IgD-negative memory B cell (primary cell): ENCODE measurements at regions not wholly inside any gene's neighbourhood (a gene's known extent, or its start where the extent isn't known, plus 50 kb on each side); places are given as distances from the start of the nearest gene placed in this dataset.
"Not testable (repeated sequence)": the region's sequence is repeated elsewhere in the genome, so short reads cannot be mapped to it uniquely, and the experiment has no call there.

Source experiments
- H3K27ac Mint-ChIP-seq, 3 donors: one replicate each; pipeline ENCODE4 v1.8.0; 2020 to 2022; ENCODE audit warnings: mild to moderate bottlenecking in 3 of 3, mixed read lengths in 3 of 3, moderate library complexity in 1 of 3
- H3K27me3 Mint-ChIP-seq: one replicate; pipeline ENCODE4 v1.8.0; 2021; ENCODE audit warnings: mixed read lengths
- H3K36me3 Mint-ChIP-seq: one replicate; pipeline ENCODE4 v1.8.0; 2020; ENCODE audit warnings: mild to moderate bottlenecking, mixed read lengths
- H3K4me1 Mint-ChIP-seq, 3 donors: one replicate each; pipeline ENCODE4 v1.8.0; 2020 to 2022; ENCODE audit warnings: mixed read lengths in 3 of 3, mild to moderate bottlenecking in 1 of 3
- H3K4me3 Mint-ChIP-seq, 4 donors: one replicate each; pipeline ENCODE4 v1.8.0; 2020 to 2022; ENCODE audit warnings: mild to moderate bottlenecking in 4 of 4, mixed read lengths in 4 of 4, moderate library complexity in 3 of 4
- H3K9me3 Mint-ChIP-seq, 3 donors: one replicate each; pipeline ENCODE4 v1.8.0; 2020 to 2021; ENCODE audit warnings: mixed read lengths in 3 of 3, mild to moderate bottlenecking in 1 of 3

GRCh38 chrX:8042304-8042703 lies 115.1 kb upstream of the PNPLA4 start:
- Mint-ChIP-seq H3K4me1 (peaks cover 6 to 13% (median 11%) of the 10 kb centered on the region in 3 donors), H3K27me3 (no peaks in the 10 kb centered on the region), H3K27ac (no peak overlapping the region), H3K36me3 (no peaks in the 10 kb centered on the region), H3K9me3 (peaks cover 0 to 4% (median 0%) of the 10 kb centered on the region in 3 donors), H3K4me3 (peak overlapping the region in 1 of 4 donors; percentile 43)

DNA sequence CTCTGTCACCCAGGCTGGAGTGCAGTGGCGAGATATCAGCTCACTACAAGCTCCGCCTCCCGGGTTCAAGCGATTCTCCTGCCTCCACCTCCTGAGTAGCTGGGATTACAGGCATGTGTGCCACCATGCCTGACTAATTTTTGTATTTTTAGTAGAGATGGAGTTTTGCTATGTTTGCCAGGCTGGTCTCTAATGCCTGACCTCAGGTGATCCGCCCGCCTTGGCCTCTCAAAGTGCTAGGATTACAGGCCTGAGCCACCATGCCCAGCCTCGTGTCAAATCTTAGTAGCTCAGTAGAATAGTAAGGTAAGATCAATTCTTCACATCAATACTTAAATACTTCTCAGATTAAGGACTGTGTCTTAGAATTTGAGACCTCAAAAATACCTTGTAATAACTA lies 112.5 kb upstream of the PNPLA4 start:
- not testable (repeated sequence) for H3K4me3 Mint-ChIP-seq, H3K36me3 Mint-ChIP-seq, H3K27ac Mint-ChIP-seq, H3K9me3 Mint-ChIP-seq, H3K27me3 Mint-ChIP-seq
- H3K4me1 Mint-ChIP-seq = peaks cover 9 to 18% (median 14%) of the 10 kb centered on the region in 3 donors

DNA sequence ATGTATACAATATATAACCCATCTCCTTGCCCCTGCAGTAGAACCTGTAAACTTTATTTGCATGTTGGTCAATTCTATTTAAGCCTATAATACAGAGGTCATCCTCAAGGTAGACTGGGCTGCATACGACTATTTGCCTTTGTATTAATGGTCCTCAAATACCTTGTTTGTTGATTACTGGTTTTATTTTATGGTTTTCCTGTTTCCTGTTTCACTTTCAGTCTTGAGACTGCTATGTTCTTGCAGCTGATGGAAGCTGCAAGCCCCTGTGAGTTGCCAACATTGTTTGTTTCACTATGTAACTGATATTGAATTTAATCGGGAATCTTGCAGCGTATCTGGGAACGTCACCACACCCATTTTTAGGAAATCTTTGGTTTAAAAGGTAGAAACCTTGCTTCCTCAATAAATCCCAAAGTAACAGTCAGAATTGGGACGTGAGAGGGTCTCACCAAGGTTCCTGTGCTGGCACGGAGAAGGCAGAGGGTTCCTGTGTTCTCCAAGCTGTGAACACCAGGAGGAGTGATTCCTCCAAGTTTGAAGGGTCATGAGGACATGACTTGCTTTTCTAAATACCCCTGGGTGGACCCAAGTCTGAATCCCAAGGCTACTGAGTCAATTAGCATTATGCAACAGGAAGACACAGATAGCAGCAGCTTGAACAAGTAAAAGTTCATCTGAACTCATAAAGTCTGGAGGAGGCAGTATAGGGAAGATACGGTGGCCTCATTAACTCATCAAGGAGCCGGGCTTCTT lies 110.6 kb upstream of the PNPLA4 start:
- Mint-ChIP-seq H3K27me3 (no peaks in the 10 kb centered on the region), H3K27ac (no peak overlapping the region)

GRCh38 chrX:8036914-8037313 lies 109.7 kb upstream of the PNPLA4 start:
- no peaks in the 10 kb centered on the region for H3K27me3 Mint-ChIP-seq
- no peaks in the 10 kb centered on the region for H3K9me3 Mint-ChIP-seq
- H3K4me1 Mint-ChIP-seq = peaks cover 9 to 18% (median 16%) of the 10 kb centered on the region in 3 donors
- H3K4me3 Mint-ChIP-seq = peak overlapping the region in 1 of 4 donors; percentile 67
- no peak overlapping the region for H3K27ac Mint-ChIP-seq
- no peaks in the 10 kb centered on the region for H3K36me3 Mint-ChIP-seq

More for the DNA sequence above, 110.6 kb upstream of the PNPLA4 start:
- Mint-ChIP-seq H3K36me3 (no peaks in the 10 kb centered on the region), H3K4me3 (peak overlapping the region in 3 of 4 donors; percentile 2 to 67 (median 13)), H3K9me3 (no peaks in the 10 kb centered on the region), H3K4me1 (peaks cover 9 to 18% (median 16%) of the 10 kb centered on the region in 3 donors)

- no peak overlapping the region for H3K4me3 Mint-ChIP-seq
- no peaks in the 10 kb centered on the region for H3K36me3 Mint-ChIP-seq
- peak overlapping the region in 1 of 3 donors; percentile 4 for H3K27ac Mint-ChIP-seq
- peaks cover 9 to 16% (median 14%) of the 10 kb centered on the region in 3 donors for H3K4me1 Mint-ChIP-seq
- H3K27me3 Mint-ChIP-seq = no peaks in the 10 kb centered on the region
- H3K9me3 Mint-ChIP-seq = peaks cover 0 to 2% (median 0%) of the 10 kb centered on the region in 3 donors
Measured at GRCh38 chrX:8034058-8034457, 106.8 kb upstream of the PNPLA4 start.

GRCh38 chrX:8033175-8033574 lies 106.0 kb upstream of the PNPLA4 start:
- H3K27me3 Mint-ChIP-seq = no peaks in the 10 kb centered on the region
- H3K36me3 Mint-ChIP-seq = no peaks in the 10 kb centered on the region
- no peak overlapping the region for H3K4me3 Mint-ChIP-seq
- H3K9me3 Mint-ChIP-seq = peaks cover 0 to 2% (median 0%) of the 10 kb centered on the region in 3 donors
- peaks cover 9 to 14% (median 12%) of the 10 kb centered on the region in 3 donors for H3K4me1 Mint-ChIP-seq
- H3K27ac Mint-ChIP-seq = peak overlapping the region in 1 of 3 donors; percentile 40

- Mint-ChIP-seq H3K4me3 (no peak overlapping the region), H3K4me1 (peaks cover 0 to 2% (median 0%) of the 10 kb centered on the region in 3 donors), H3K27ac (no peak overlapping the region), H3K27me3 (no peaks in the 10 kb centered on the region), H3K9me3 (peaks cover 0 to 5% (median 0%) of the 10 kb centered on the region in 3 donors), H3K36me3 (no peaks in the 10 kb centered on the region)
Measured at GRCh38 chrX:8030361-8030760, 103.1 kb upstream of the PNPLA4 start.

DNA sequence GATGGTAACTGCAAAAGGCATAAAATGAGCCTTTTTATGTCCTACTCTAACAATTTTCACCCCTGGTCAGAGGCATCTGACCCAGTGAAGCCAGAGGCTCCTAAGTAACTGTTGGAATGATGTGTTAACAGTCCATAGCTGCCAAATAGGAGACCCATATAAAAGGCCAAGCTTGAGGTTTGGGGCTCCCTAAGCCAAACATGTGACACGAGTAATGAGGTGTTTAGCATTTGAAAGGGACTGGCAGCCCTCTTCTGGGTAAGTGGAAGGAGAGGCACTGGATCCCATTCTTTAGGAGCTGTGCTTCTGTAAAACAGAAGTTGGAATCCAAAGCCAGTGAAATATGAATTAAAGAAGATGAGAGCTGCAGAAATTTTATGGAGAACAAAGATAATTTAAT lies 100.6 kb upstream of the PNPLA4 start:
- H3K9me3 Mint-ChIP-seq = peaks cover 0 to 8% (median 0%) of the 10 kb centered on the region in 3 donors
- no peaks in the 10 kb centered on the region for H3K36me3 Mint-ChIP-seq
- no peak overlapping the region for H3K4me3 Mint-ChIP-seq
- H3K27me3 Mint-ChIP-seq = no peaks in the 10 kb centered on the region
- H3K27ac Mint-ChIP-seq = no peak overlapping the region
- H3K4me1 Mint-ChIP-seq = no peaks in the 10 kb centered on the region

DNA sequence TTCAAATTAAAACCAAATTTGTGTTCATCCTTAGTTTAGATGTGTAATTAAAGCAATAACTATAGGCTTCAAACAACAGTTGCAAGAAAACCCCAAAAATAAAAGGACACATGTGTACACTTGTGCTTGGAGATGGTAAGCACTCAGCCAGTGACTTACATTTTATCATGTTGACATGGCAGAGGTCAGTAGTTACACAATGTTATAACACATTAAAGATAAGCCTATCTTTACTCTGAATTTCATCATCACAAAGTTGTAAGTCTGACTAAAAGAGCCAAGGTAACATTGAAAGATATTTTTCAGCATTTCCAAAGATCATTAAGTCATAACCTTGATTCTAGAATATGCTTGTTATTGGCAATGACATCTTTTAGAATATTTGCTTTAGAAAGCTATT lies 98.5 kb upstream of the PNPLA4 start:
- H3K9me3 Mint-ChIP-seq = peaks cover 0 to 7% (median 0%) of the 10 kb centered on the region in 3 donors
- no peaks in the 10 kb centered on the region for H3K27me3 Mint-ChIP-seq
- no peak overlapping the region for H3K27ac Mint-ChIP-seq
- no peak overlapping the region for H3K4me3 Mint-ChIP-seq
- no peaks in the 10 kb centered on the region for H3K36me3 Mint-ChIP-seq
- H3K4me1 Mint-ChIP-seq = no peaks in the 10 kb centered on the region

GRCh38 chrX:8018934-8019333 lies 91.7 kb upstream of the PNPLA4 start:
- peaks cover 0 to 4% (median 0%) of the 10 kb centered on the region in 3 donors for H3K9me3 Mint-ChIP-seq
- no peaks in the 10 kb centered on the region for H3K4me1 Mint-ChIP-seq
- H3K36me3 Mint-ChIP-seq = no peaks in the 10 kb centered on the region
- no peaks in the 10 kb centered on the region for H3K27me3 Mint-ChIP-seq
- H3K4me3 Mint-ChIP-seq = no peak overlapping the region
- H3K27ac Mint-ChIP-seq = no peak overlapping the region

DNA sequence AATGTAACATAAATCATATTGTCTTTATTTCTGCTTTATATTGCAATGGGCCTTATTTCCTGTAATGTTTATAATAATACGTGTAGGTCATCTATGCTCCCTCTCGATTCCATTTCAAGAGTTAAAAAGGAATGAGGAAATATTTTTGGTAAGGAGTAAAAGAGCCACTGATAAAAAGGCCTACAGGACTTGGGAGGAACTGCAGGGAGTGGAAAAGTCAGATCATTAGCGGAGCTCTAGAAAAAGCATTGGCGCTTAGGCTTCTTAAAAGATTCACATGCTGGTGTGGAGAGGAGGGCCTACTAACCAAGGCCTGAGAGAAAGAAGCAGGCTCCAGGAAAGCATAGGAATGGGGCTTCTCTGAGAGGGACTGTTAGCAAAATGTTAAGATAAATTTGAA lies 82.9 kb upstream of the PNPLA4 start:
- H3K36me3 Mint-ChIP-seq = no peaks in the 10 kb centered on the region
- H3K4me1 Mint-ChIP-seq = no peaks in the 10 kb centered on the region
- H3K4me3 Mint-ChIP-seq = no peak overlapping the region
- H3K9me3 Mint-ChIP-seq = peaks cover 0 to 2% (median 0%) of the 10 kb centered on the region in 3 donors
- no peak overlapping the region for H3K27ac Mint-ChIP-seq
- peaks cover 1% of the 10 kb centered on the region for H3K27me3 Mint-ChIP-seq

GRCh38 chrX:8005678-8006347 lies 78.6 kb upstream of the PNPLA4 start:
- H3K27ac Mint-ChIP-seq = no peak overlapping the region
- no peaks in the 10 kb centered on the region for H3K4me1 Mint-ChIP-seq
- H3K36me3 Mint-ChIP-seq = no peaks in the 10 kb centered on the region
- peaks cover 1% of the 10 kb centered on the region for H3K27me3 Mint-ChIP-seq
- H3K9me3 Mint-ChIP-seq = peaks cover 0 to 2% (median 0%) of the 10 kb centered on the region in 3 donors
- no peak overlapping the region for H3K4me3 Mint-ChIP-seq

GRCh38 chrX:8003147-8003883 lies 76.1 kb upstream of the PNPLA4 start:
- Mint-ChIP-seq H3K27me3 (peaks cover 1% of the 10 kb centered on the region), H3K36me3 (no peaks in the 10 kb centered on the region)

DNA sequence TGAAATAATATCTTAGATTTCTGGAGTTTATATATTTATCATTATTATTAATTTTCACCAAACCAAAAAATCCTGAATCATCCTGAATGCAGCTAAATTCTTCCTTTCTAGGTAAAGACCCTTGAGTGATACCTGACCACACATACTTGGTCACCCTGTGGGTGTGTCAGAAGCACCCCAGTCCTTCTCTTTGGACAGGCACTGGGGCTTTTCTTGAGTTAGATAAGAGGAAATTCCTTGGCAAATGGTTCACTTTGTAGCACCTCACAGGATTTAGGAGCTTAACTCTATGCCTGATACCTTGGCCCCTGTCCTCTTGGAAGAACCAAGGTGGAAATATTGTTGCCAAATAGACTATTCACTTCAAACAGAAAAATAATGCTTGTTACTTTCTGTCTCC lies 69.6 kb upstream of the PNPLA4 start:
- H3K36me3 Mint-ChIP-seq = no peaks in the 10 kb centered on the region
- no peaks in the 10 kb centered on the region for H3K27me3 Mint-ChIP-seq
- H3K4me3 Mint-ChIP-seq = no peak overlapping the region
- H3K9me3 Mint-ChIP-seq = peaks cover 0 to 3% (median 0%) of the 10 kb centered on the region in 3 donors
- H3K27ac Mint-ChIP-seq = no peak overlapping the region
- no peaks in the 10 kb centered on the region for H3K4me1 Mint-ChIP-seq

More at GRCh38 chrX:8003147-8003883, 76.1 kb upstream of the PNPLA4 start:
- no peak overlapping the region for H3K27ac Mint-ChIP-seq
- H3K9me3 Mint-ChIP-seq = peaks cover 0 to 3% (median 0%) of the 10 kb centered on the region in 3 donors
- H3K4me3 Mint-ChIP-seq = no peak overlapping the region
- H3K4me1 Mint-ChIP-seq = no peaks in the 10 kb centered on the region

- Mint-ChIP-seq H3K4me1 (no peaks in the 10 kb centered on the region), H3K27me3 (no peaks in the 10 kb centered on the region), H3K27ac (no peak overlapping the region), H3K9me3 (peaks cover 0 to 3% (median 0%) of the 10 kb centered on the region in 3 donors), H3K4me3 (no peak overlapping the region), H3K36me3 (no peaks in the 10 kb centered on the region)
Measured at GRCh38 chrX:7996414-7996813, 69.2 kb upstream of the PNPLA4 start.
